HG02973 (cell line): ENCODE measurements at regions not wholly inside any gene's neighbourhood (a gene's known extent, or its start where the extent isn't known, plus 50 kb on each side); places are given as distances from the start of the nearest gene placed in this dataset.
"Not testable (repeated sequence)": the region's sequence is repeated elsewhere in the genome, so short reads cannot be mapped to it uniquely, and the experiment has no call there.

Source experiments
- ATAC-seq: cut with Tn5 transposase; IDR thresholded peaks from one replicate; pipeline ENCODE4 v1.9.1; 2021; ENCODE audit warnings: moderate library complexity; ENCODE audit not compliant: unreplicated experiment

- ATAC-seq, result no peak
Observed at GRCh38 chr2:150062416-150062815, 425.1 kb downstream of the RND3 start.

- no peak for ATAC-seq
Observed at GRCh38 chr2:150060341-150060740, 427.1 kb downstream of the RND3 start.

GRCh38 chr2:150059676-150060075 is 427.8 kb downstream of the RND3 start:
- not testable (repeated sequence) for ATAC-seq

GRCh38 chr2:150052457-150052856 is 435.0 kb downstream of the RND3 start:
- no peak for ATAC-seq

GRCh38 chr2:150051004-150051403 is 436.5 kb downstream of the RND3 start:
- no peak for ATAC-seq

- ATAC-seq, result no peak
Observed at GRCh38 chr2:150050036-150050435, 437.4 kb downstream of the RND3 start.

- ATAC-seq, result no peak
Observed at GRCh38 chr2:150047620-150048222, 439.7 kb downstream of the RND3 start.

- no peak for ATAC-seq
Observed at GRCh38 chr2:150046810-150047209, 440.7 kb downstream of the RND3 start.

GRCh38 chr2:150046211-150046610 is 441.3 kb downstream of the RND3 start:
- no peak for ATAC-seq

- ATAC-seq, result no peak
Observed at GRCh38 chr2:150045601-150046000, 441.9 kb downstream of the RND3 start.

- ATAC-seq, result no peak
Observed at GRCh38 chr2:150043172-150043500, 444.3 kb downstream of the RND3 start.

- ATAC-seq, result no peak
Observed at GRCh38 chr2:150042500-150043171, 444.8 kb downstream of the RND3 start.

- no peak for ATAC-seq
Observed at GRCh38 chr2:150041722-150042425, 445.6 kb downstream of the RND3 start.

GRCh38 chr2:150036622-150037021 is 449.0 kb upstream of the MMADHC start:
- no peak for ATAC-seq

GRCh38 chr2:150034665-150035064 is 447.1 kb upstream of the MMADHC start:
- ATAC-seq, result no peak

- no peak for ATAC-seq
Observed at GRCh38 chr2:150030436-150031190, 443.0 kb upstream of the MMADHC start.

GRCh38 chr2:150028322-150028721 is 440.7 kb upstream of the MMADHC start:
- no peak for ATAC-seq

GRCh38 chr2:150027164-150027563 is 439.6 kb upstream of the MMADHC start:
- ATAC-seq, result no peak

- ATAC-seq, result no peak
Observed at GRCh38 chr2:150023663-150024062, 436.1 kb upstream of the MMADHC start.

- ATAC-seq, result no peak
Observed at GRCh38 chr2:150023044-150023443, 435.5 kb upstream of the MMADHC start.

- ATAC-seq, result no peak
Observed at GRCh38 chr2:150020937-150021673, 433.5 kb upstream of the MMADHC start.
